Stomach (tissue), 8 donors: ENCODE measurements at regions not wholly inside any gene's neighbourhood (a gene's known extent, or its start where the extent isn't known, plus 50 kb on each side); places are given as distances from the start of the nearest gene placed in this dataset.
A peak's percentile ranks its signal among the peaks of the same experiment; 100 is the strongest.

Source experiments
- DNase-seq, 2 donors: peaks; one replicate each; pipeline versions ENCODE4 v3.0.0 to v3.0.0-alpha.2; 2013 to 2019
- H3K27ac ChIP-seq, 5 donors: fragments of 200-600 bp in 4 of 5; sonication (generic) in 4 of 5; one replicate each; pipeline ENCODE4 v1.5.1; 2013 to 2019; ENCODE audit warnings: mild to moderate bottlenecking in 1 of 5, moderate library complexity in 1 of 5
- H3K27me3 ChIP-seq, 3 donors: fragments of 200-600 bp; sonication (generic); one replicate each; pipeline ENCODE4 v1.5.1; 2017 to 2019; ENCODE audit warnings: mixed run types in 1 of 3
- H3K36me3 ChIP-seq, 4 donors: fragments of 200-600 bp; sonication (generic); 1 replicate in 3 of 4; 2 replicates in 1 of 4; pipeline ENCODE4 v1.5.1; 2016 to 2019
- H3K4me1 ChIP-seq, 4 donors: fragments of 200-600 bp; sonication (generic); one replicate each; pipeline ENCODE4 v1.5.1; 2016 to 2019
- H3K4me3 ChIP-seq, 4 donors: fragments of 200-600 bp; sonication (generic) in 3 of 4; one replicate each; pipeline ENCODE4 v1.5.1; 2016 to 2019; ENCODE audit warnings: mild to moderate bottlenecking in 1 of 4
- H3K9me3 ChIP-seq, 4 donors: fragments of 200-600 bp; sonication (generic); one replicate each; pipeline ENCODE4 v1.5.1; 2016 to 2019
- EP300 ChIP-seq: sonication (generic); formaldehyde crosslinking; IDR thresholded peaks from one replicate; pipeline ENCODE4 v1.6.1; 2017; ENCODE audit warnings: antibody characterized with exemption
- POLR2A ChIP-seq, 4 donors: fragments of 450-650 bp; IDR thresholded peaks; one replicate each; pipeline ENCODE4 v1.6.1; 2016; ENCODE audit warnings: antibody characterized with exemption in 4 of 4, control low read depth in 2 of 4, mild to moderate bottlenecking in 1 of 4, moderate library complexity in 1 of 4
- POLR2AphosphoS5 ChIP-seq, 3 donors: sonication (generic); formaldehyde crosslinking; IDR thresholded peaks; one replicate each; pipeline ENCODE4 v1.6.1; 2016; ENCODE audit warnings: antibody characterized with exemption in 3 of 3
- WGBS, 5 donors: extraction: QIAGEN DNeasy Blood & Tissue Kit in 3 of 5; methylation state at CpG; one replicate each; pipeline versions ENCODE4 v1.1.5 to v1.1.7; 2013 to 2018; 5-methylcytosine and 5-hydroxymethylcytosine counted together
- intact Hi-C: fragments of 100-400 bp; cut with DNase I; formaldehyde crosslinking; loops from one replicate; pipeline ENCODE4 v1.15.1; 2023; ENCODE audit warnings: low total_unique reads
- TF ChIP-seq, protein P1 (sequence below), 7 experiments: fragments of 450-650 bp in 4 of 7; fragments of 200-600 bp in 3 of 7; sonication (generic) in 3 of 7; IDR thresholded peaks; one replicate each; pipeline ENCODE4 v1.5.1; 2016 to 2019; ENCODE audit warnings: antibody characterized with exemption in 7 of 7, control low read depth in 2 of 7, mild to moderate bottlenecking in 1 of 7
- donor health status: healthy with polysubstance abuse.
- donor health status: Bipolar disorder and iron deficiency.
- donor health status: healthy.

DNA sequence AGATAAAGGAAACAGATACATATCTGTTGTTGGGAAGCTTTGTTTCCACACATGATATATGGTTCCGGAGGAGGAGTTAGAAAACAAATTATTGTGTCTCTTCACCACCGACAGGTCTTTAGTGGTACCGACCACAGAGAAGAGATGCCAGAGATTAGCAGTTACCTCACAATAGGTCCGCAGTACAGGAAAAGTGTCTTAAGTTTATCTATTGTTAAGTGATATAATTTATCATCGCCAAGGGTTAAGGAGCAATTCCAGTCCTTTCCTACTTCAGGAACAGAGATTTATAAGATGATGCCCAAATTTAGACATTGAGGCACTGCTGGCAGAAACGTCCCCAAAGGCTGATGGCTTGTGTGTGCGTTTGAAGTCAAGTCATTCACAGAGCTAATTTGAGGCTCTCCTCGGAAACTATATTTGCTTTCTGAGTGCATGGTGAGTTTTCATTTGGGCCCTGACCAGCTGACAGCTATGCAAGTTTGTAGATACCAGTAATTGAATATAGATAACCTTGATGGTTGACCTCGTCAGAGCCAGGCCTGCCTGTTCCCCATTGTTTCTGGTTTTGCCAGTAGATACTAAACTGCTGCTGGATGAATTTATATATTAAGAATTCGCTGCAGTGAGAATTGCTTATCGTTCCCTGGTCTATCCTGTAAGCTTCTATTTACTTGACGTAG is 196.4 kb upstream of the IRX3 start:
- no peaks in the 10 kb centered on the region for H3K9me3 ChIP-seq
- WGBS, 5 donors, result 43 to 52% (median 48%) methylated on average over 12 of the region's 12 CpGs
- no peak for TF ChIP-seq EP300
- no peak for TF ChIP-seq POLR2A (IDR thresholded peaks at IDR 0.05)
- no peak for TF ChIP-seq POLR2AphosphoS5 (IDR thresholded peaks at IDR 0.05)
- intact Hi-C loops, result no loop called here
- no peaks in the 10 kb centered on the region for H3K27me3 ChIP-seq
- H3K36me3 ChIP-seq, result no peaks in the 10 kb centered on the region
- DNase-seq, result peak in 1 of 2 donors; percentile 37
- H3K4me1 ChIP-seq, result peaks cover 5 to 20% (median 7%) of the 10 kb centered on the region in 4 donors
- peak overlapping the region in 2 of 5 donors; percentile 10 to 41 for H3K27ac ChIP-seq
- no peak overlapping the region for H3K4me3 ChIP-seq

DNA sequence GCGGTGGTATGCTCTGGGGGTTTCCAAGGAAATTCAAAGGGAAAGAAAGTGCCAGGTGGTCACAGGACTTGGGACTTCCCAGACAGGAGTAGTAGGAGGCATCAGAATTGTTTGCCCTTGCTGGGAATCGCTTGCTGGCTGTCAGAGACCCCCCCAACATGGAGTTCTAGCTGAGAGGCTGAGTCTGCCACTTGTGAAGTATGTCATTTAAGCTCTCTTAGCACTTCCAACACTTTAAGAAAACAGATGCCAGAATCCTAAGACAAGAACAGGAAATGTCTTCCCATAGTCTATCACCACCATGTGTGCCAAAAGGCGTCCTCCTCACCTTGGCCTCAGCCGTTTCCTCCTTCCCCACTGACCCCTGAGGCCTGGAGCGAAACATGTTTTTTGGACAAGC is 193.8 kb upstream of the IRX3 start:
- DNase-seq, result no peak
- no peaks in the 10 kb centered on the region for H3K9me3 ChIP-seq
- no peak for TF ChIP-seq POLR2AphosphoS5 (IDR thresholded peaks at IDR 0.05)
- no peak for TF ChIP-seq POLR2A (IDR thresholded peaks at IDR 0.05)
- TF ChIP-seq EP300, result no peak
- TF ChIP-seq, protein P1, sequence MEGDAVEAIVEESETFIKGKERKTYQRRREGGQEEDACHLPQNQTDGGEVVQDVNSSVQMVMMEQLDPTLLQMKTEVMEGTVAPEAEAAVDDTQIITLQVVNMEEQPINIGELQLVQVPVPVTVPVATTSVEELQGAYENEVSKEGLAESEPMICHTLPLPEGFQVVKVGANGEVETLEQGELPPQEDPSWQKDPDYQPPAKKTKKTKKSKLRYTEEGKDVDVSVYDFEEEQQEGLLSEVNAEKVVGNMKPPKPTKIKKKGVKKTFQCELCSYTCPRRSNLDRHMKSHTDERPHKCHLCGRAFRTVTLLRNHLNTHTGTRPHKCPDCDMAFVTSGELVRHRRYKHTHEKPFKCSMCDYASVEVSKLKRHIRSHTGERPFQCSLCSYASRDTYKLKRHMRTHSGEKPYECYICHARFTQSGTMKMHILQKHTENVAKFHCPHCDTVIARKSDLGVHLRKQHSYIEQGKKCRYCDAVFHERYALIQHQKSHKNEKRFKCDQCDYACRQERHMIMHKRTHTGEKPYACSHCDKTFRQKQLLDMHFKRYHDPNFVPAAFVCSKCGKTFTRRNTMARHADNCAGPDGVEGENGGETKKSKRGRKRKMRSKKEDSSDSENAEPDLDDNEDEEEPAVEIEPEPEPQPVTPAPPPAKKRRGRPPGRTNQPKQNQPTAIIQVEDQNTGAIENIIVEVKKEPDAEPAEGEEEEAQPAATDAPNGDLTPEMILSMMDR (IDR thresholded peaks at IDR 0.05), result no peak
- intact Hi-C loops, result no loop called here
- H3K4me1 ChIP-seq, result peaks cover 5 to 20% (median 7%) of the 10 kb centered on the region in 4 donors
- no peaks in the 10 kb centered on the region for H3K27me3 ChIP-seq
- no peak overlapping the region for H3K4me3 ChIP-seq
- no peaks in the 10 kb centered on the region for H3K36me3 ChIP-seq
- H3K27ac ChIP-seq, result no peak overlapping the region
- WGBS, 5 donors, result 82 to 92% (median 83%) methylated on average over 4 to 5 of the region's 5 CpGs

DNA sequence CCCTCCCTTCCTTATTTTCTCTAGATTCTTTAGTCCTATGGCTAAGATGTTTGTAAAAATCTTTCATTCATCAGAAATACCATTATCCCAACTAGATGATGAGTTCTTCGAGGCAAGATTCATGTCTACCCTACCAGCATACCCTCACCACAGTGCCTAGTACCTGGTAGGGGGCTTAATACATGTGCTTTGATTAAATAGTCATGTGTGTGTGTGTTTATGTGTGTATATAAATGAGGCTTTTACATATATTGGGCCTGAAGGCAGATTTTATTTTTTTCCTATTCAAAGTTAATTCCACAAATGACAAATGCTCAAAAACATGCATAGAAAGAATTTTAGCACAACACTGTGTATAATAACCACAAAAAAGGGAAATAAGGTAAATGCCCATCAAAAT is 193.0 kb upstream of the IRX3 start:
- TF ChIP-seq EP300 (no peak), POLR2AphosphoS5 (IDR thresholded peaks at IDR 0.05) (no peak), POLR2A (IDR thresholded peaks at IDR 0.05) (no peak)
- TF ChIP-seq, protein P1 (IDR thresholded peaks at IDR 0.05), result no peak
- Histone ChIP-seq H3K4me3 (no peak overlapping the region), H3K27me3 (no peaks in the 10 kb centered on the region), H3K9me3 (no peaks in the 10 kb centered on the region), H3K36me3 (no peaks in the 10 kb centered on the region), H3K27ac (no peak overlapping the region), H3K4me1 (peaks cover 5 to 15% (median 7%) of the 10 kb centered on the region in 4 donors)
- 79 to 91% (median 86%) methylated on average over 1 of the region's 1 CpG for WGBS, 5 donors
- intact Hi-C loops, result no loop called here
- no peak for DNase-seq

DNA sequence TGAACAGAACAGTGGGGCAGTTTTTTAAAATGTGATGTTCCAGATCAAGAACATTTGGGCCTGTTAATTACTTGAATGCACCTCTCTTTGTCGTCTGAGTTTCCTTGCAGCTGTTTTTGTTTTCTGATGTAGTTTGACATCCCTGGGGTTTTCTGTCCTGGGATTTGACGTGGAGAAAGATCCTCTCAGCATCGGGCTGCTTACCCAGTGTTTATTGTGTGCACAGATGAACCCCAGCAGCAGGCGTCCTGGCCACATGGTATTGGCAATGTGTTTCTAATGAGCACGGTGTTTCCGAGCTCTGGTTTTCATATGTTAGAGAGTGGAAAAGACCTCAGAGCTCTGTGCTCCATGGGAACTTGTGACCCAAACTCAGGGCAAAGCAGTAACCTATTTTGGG is 191.1 kb upstream of the IRX3 start:
- Histone ChIP-seq H3K9me3 (no peaks in the 10 kb centered on the region), H3K4me3 (no peak overlapping the region), H3K36me3 (no peaks in the 10 kb centered on the region), H3K4me1 (peaks cover 0 to under 1% (median 0%) of the 10 kb centered on the region in 4 donors), H3K27ac (no peak overlapping the region), H3K27me3 (no peaks in the 10 kb centered on the region)
- intact Hi-C loops, result no loop called here
- no peak for DNase-seq
- TF ChIP-seq, protein P1 (IDR thresholded peaks at IDR 0.05), result no peak
- no peak for TF ChIP-seq POLR2A (IDR thresholded peaks at IDR 0.05)
- no peak for TF ChIP-seq POLR2AphosphoS5 (IDR thresholded peaks at IDR 0.05)
- TF ChIP-seq EP300, result no peak
- 78 to 86% (median 79%) methylated on average over 6 of the region's 6 CpGs for WGBS, 5 donors

GRCh38 chr16:54475019-54475601 is 188.5 kb upstream of the IRX3 start:
- no peak for DNase-seq
- H3K27ac ChIP-seq, result no peak overlapping the region
- no peaks in the 10 kb centered on the region for H3K9me3 ChIP-seq
- TF ChIP-seq, protein P1 (IDR thresholded peaks at IDR 0.05), result no peak
- TF ChIP-seq EP300, result no peak
- TF ChIP-seq POLR2A (IDR thresholded peaks at IDR 0.05), result no peak
- TF ChIP-seq POLR2AphosphoS5 (IDR thresholded peaks at IDR 0.05), result no peak
- H3K4me1 ChIP-seq, result no peaks in the 10 kb centered on the region
- 60 to 75% (median 63%) methylated on average over 5 of the region's 5 CpGs for whole genome bisulfite sequencing, 5 donors
- no peaks in the 10 kb centered on the region for H3K27me3 ChIP-seq
- H3K36me3 ChIP-seq, result no peaks in the 10 kb centered on the region
- H3K4me3 ChIP-seq, result no peak overlapping the region
- intact Hi-C loops, result no loop called here
